H9 (cell line): ENCODE measurements at regions not wholly inside any gene's neighbourhood (a gene's known extent, or its start where the extent isn't known, plus 50 kb on each side); places are given as distances from the start of the nearest gene placed in this dataset.

Source experiments
- DNase-seq: peaks from one replicate; pipeline ENCODE4 v3.0.0-alpha.2; 2017
- H2AFZ ChIP-seq: one replicate; pipeline ENCODE4 v1.6.1; 2013; ENCODE audit warnings: mild to moderate bottlenecking, low read length, control low read depth, moderate library complexity
- H2AK5ac ChIP-seq: 2 replicates; pipeline ENCODE4 v1.6.1; 2013; ENCODE audit warnings: low read length, control low read depth, mixed read lengths; ENCODE audit not compliant: insufficient read length
- H2BK120ac ChIP-seq: one replicate; pipeline ENCODE4 v1.6.1; 2013; ENCODE audit warnings: low read depth, mild to moderate bottlenecking, low read length, control low read depth, inconsistent platforms; ENCODE audit not compliant: poor library complexity, severe bottlenecking
- H2BK12ac ChIP-seq: 2 replicates; pipeline ENCODE4 v1.6.1; 2013; ENCODE audit warnings: low read length, control low read depth, mixed read lengths, low read depth; ENCODE audit not compliant: insufficient read length
- H2BK15ac ChIP-seq: 2 replicates; pipeline ENCODE4 v1.6.1; 2013; ENCODE audit warnings: low read depth, low read length, control low read depth
- H2BK20ac ChIP-seq: one replicate; pipeline ENCODE4 v1.6.1; 2013; ENCODE audit warnings: low read depth, mild to moderate bottlenecking, low read length, control low read depth, inconsistent platforms; ENCODE audit not compliant: poor library complexity, severe bottlenecking
- H2BK5ac ChIP-seq: 2 replicates; pipeline ENCODE4 v1.6.1; 2013; ENCODE audit warnings: low read length, control low read depth, mixed read lengths; ENCODE audit not compliant: insufficient read length
- H3K14ac ChIP-seq: 2 replicates; pipeline ENCODE4 v1.6.1; 2013; ENCODE audit warnings: low read length, control low read depth; ENCODE audit not compliant: insufficient read depth
- H3K18ac ChIP-seq: 2 replicates; pipeline ENCODE4 v1.6.1; 2013; ENCODE audit warnings: low read depth, mild to moderate bottlenecking, mixed read lengths, low read length, control low read depth; ENCODE audit not compliant: insufficient read length
- H3K23ac ChIP-seq: 2 replicates; pipeline ENCODE4 v1.6.1; 2013; ENCODE audit warnings: low read length, control low read depth, mixed read lengths, low read depth; ENCODE audit not compliant: insufficient read length
- H3K23me2 ChIP-seq: 2 replicates; pipeline ENCODE4 v1.6.1; 2013; ENCODE audit warnings: low read depth, mild to moderate bottlenecking, mixed read lengths, low read length, control low read depth; ENCODE audit not compliant: insufficient read length, poor library complexity, severe bottlenecking
- H3K27ac ChIP-seq: 2 replicates; pipeline ENCODE4 v1.5.1; 2013; ENCODE audit warnings: low read length, control low read depth, mixed read lengths, low read depth; ENCODE audit not compliant: insufficient read length
- H3K27me3 ChIP-seq: 2 replicates; pipeline ENCODE4 v1.6.1; 2013; ENCODE audit warnings: low read length, control low read depth, inconsistent platforms; ENCODE audit not compliant: insufficient read depth
- H3K4ac ChIP-seq: 2 replicates; pipeline ENCODE4 v1.6.1; 2013; ENCODE audit warnings: low read depth, mild to moderate bottlenecking, control low read depth, inconsistent platforms, low read length, moderate library complexity
- H3K4me1 ChIP-seq: 2 replicates; pipeline ENCODE4 v1.6.1; 2013; ENCODE audit warnings: low read length, control low read depth, inconsistent platforms; ENCODE audit not compliant: insufficient read depth
- H3K4me2 ChIP-seq: 2 replicates; pipeline ENCODE4 v1.6.1; 2013; ENCODE audit warnings: low read length, control low read depth, mixed read lengths; ENCODE audit not compliant: insufficient read length, insufficient read depth
- H3K56ac ChIP-seq: 2 replicates; pipeline ENCODE4 v1.6.1; 2013; ENCODE audit warnings: low read depth, mild to moderate bottlenecking, mixed read lengths, low read length, control low read depth; ENCODE audit not compliant: insufficient read length
- H3K79me1 ChIP-seq: 2 replicates; pipeline ENCODE4 v1.6.1; 2013; ENCODE audit warnings: low read depth, mild to moderate bottlenecking, moderate library complexity, low read length, control low read depth, inconsistent platforms; ENCODE audit not compliant: insufficient read depth, poor library complexity, severe bottlenecking
- H3K79me2 ChIP-seq: 2 replicates; pipeline ENCODE4 v1.6.1; 2013; ENCODE audit warnings: low read length, control low read depth, inconsistent platforms; ENCODE audit not compliant: insufficient read depth
- H3K9ac ChIP-seq: 2 replicates; pipeline ENCODE4 v1.6.1; 2013; ENCODE audit warnings: low read length, control low read depth, mixed read lengths; ENCODE audit not compliant: insufficient read length; ENCODE audit errors: extremely low read depth
- H3K9me3 ChIP-seq: one replicate; pipeline ENCODE4 v1.6.1; 2013; ENCODE audit warnings: low read depth, low read length, inconsistent platforms; ENCODE audit not compliant: control insufficient read depth
- H3T11ph ChIP-seq: one replicate; pipeline ENCODE4 v1.6.1; 2013; ENCODE audit warnings: mild to moderate bottlenecking, low read length, control low read depth, inconsistent platforms
- H4K20me1 ChIP-seq: one replicate; pipeline ENCODE4 v1.6.1; 2013; ENCODE audit not compliant: control insufficient read depth, insufficient read length, insufficient read depth
- H4K5ac ChIP-seq: 2 replicates; pipeline ENCODE4 v1.6.1; 2013; ENCODE audit warnings: low read depth, mild to moderate bottlenecking, mixed read lengths, low read length, control low read depth; ENCODE audit not compliant: insufficient read length
- H4K8ac ChIP-seq: replicated peaks from 2 replicates; pipeline ENCODE4 v1.6.1; 2013; ENCODE audit warnings: low read length, control low read depth, mixed read lengths, low read depth; ENCODE audit not compliant: insufficient read length
- H4K91ac ChIP-seq: 2 replicates; pipeline ENCODE4 v1.6.1; 2013; ENCODE audit warnings: low read depth, mild to moderate bottlenecking, moderate library complexity, mixed read lengths, low read length, control low read depth; ENCODE audit not compliant: insufficient read length
- H3K27ac Mint-ChIP-seq, 3 experiments: 2 replicates in 2 of 3; 3 replicates in 1 of 3; pipeline ENCODE4 v1.8.0; 2020 to 2021; ENCODE audit warnings: mixed read lengths in 3 of 3, mild to moderate bottlenecking in 1 of 3, moderate library complexity in 1 of 3
- H3K27me3 Mint-ChIP-seq: 2 replicates; pipeline ENCODE4 v1.8.0; 2021; ENCODE audit warnings: low read depth, mild to moderate bottlenecking, moderate library complexity, mixed read lengths
- H3K36me3 Mint-ChIP-seq, 3 experiments: 2 replicates in 2 of 3; 3 replicates in 1 of 3; pipeline ENCODE4 v1.8.0; 2020 to 2021; ENCODE audit warnings: low read depth in 3 of 3, mixed read lengths in 3 of 3; ENCODE audit not compliant: insufficient read depth in 1 of 3
- H3K4me1 Mint-ChIP-seq, 2 experiments: 2 replicates each; pipeline ENCODE4 v1.8.0; 2020; ENCODE audit warnings: mixed read lengths in 2 of 2
- H3K4me3 Mint-ChIP-seq, 2 experiments: 2 replicates in 1 of 2; 3 replicates in 1 of 2; pipeline ENCODE4 v1.8.0; 2020 to 2021; ENCODE audit warnings: mild to moderate bottlenecking in 2 of 2, mixed read lengths in 2 of 2, moderate library complexity in 1 of 2
- H3K9me3 Mint-ChIP-seq, 2 experiments: 2 replicates in 1 of 2; 3 replicates in 1 of 2; pipeline ENCODE4 v1.8.0; 2020; ENCODE audit warnings: mild to moderate bottlenecking in 2 of 2, mixed read lengths in 2 of 2, moderate library complexity in 1 of 2
- WGBS: extraction: QIAGEN DNeasy Blood & Tissue Kit; methylation state at CpG from one replicate; pipeline ENCODE4 v1.1.7; 2013; ENCODE audit warnings: missing lambda C conversion rate, low lambda C conversion rate, mixed read lengths; ENCODE audit not compliant: insufficient read length; ENCODE audit errors: extremely low coverage; 5-methylcytosine and 5-hydroxymethylcytosine counted together
- TF ChIP-seq, protein P1 (sequence below): fragments of 200-600 bp; sonication (generic); conservative IDR thresholded peaks from 3 replicates; pipeline ENCODE4 v1.8.0; 2021; ENCODE audit warnings: antibody characterized with exemption, mild to moderate bottlenecking

DNA sequence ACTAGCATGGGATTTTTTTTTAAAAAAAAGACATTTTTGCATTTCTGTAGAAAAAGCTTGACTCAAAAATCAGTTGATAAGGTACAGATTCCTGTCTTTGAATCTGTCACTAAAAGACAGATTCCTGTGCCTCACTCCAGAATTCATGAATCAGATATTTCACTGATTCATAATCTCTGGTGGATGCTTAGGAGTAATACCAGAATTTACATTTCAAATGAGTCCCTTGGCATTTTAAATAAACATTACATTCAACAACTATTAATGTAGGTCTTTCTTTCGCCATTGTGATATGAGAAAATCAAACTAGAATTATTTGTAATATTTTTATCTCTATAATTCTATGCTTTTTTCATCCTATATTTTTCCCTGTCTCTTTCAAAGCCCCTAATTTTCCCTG lies 128.3 kb downstream of the APIP start:
- no peak overlapping the region for H3K27ac ChIP-seq
- H3K4me2 ChIP-seq, result no peak overlapping the region
- no peaks in the 10 kb centered on the region for H3K79me1 ChIP-seq
- no CpG with 5 or more reads among the region's 1 CpG for WGBS
- no peak overlapping the region for H4K8ac ChIP-seq
- peaks cover 2% of the 10 kb centered on the region; the same call in 1 of the 2 replicates for H3K4me1 ChIP-seq
- H2AFZ ChIP-seq, result no peak overlapping the region
- H2BK12ac ChIP-seq, result no peak overlapping the region
- H2BK5ac ChIP-seq, result no peak overlapping the region
- TF ChIP-seq, protein P1, sequence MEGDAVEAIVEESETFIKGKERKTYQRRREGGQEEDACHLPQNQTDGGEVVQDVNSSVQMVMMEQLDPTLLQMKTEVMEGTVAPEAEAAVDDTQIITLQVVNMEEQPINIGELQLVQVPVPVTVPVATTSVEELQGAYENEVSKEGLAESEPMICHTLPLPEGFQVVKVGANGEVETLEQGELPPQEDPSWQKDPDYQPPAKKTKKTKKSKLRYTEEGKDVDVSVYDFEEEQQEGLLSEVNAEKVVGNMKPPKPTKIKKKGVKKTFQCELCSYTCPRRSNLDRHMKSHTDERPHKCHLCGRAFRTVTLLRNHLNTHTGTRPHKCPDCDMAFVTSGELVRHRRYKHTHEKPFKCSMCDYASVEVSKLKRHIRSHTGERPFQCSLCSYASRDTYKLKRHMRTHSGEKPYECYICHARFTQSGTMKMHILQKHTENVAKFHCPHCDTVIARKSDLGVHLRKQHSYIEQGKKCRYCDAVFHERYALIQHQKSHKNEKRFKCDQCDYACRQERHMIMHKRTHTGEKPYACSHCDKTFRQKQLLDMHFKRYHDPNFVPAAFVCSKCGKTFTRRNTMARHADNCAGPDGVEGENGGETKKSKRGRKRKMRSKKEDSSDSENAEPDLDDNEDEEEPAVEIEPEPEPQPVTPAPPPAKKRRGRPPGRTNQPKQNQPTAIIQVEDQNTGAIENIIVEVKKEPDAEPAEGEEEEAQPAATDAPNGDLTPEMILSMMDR, result no peak
- no peak overlapping the region for H3T11ph ChIP-seq
- no peak overlapping the region for H2BK20ac ChIP-seq
- H3K36me3 Mint-ChIP-seq, result peaks cover 5 to 11% (median 8%) of the 10 kb centered on the region in 3 experiments
- no peak overlapping the region for H3K18ac ChIP-seq
- H3K79me2 ChIP-seq, result no peaks in the 10 kb centered on the region
- no peak overlapping the region for H4K5ac ChIP-seq
- H3K14ac ChIP-seq, result no peak overlapping the region
- H3K9ac ChIP-seq, result no peak overlapping the region
- H3K23me2 ChIP-seq, result no peaks in the 10 kb centered on the region
- H3K4me1 Mint-ChIP-seq, result peaks cover 12 to 17% of the 10 kb centered on the region in 2 experiments
- H2BK120ac ChIP-seq, result no peak overlapping the region
- no peak overlapping the region for H3K4ac ChIP-seq
- no peak overlapping the region for H3K56ac ChIP-seq
- no peak overlapping the region for H3K23ac ChIP-seq
- DNase-seq, result no peak
- no peak overlapping the region for H3K27ac Mint-ChIP-seq
- H4K91ac ChIP-seq, result no peak overlapping the region
- H3K9me3 ChIP-seq, result no peaks in the 10 kb centered on the region
- no peaks in the 10 kb centered on the region for H3K27me3 ChIP-seq
- peaks cover 3 to 5% of the 10 kb centered on the region in 2 experiments; a peak in 4 of 5 replicates for H3K9me3 Mint-ChIP-seq
- no peaks in the 10 kb centered on the region for H4K20me1 ChIP-seq
- no peak overlapping the region for H2BK15ac ChIP-seq
- H3K4me3 Mint-ChIP-seq, result no peak overlapping the region
- H3K27me3 Mint-ChIP-seq, result no peaks in the 10 kb centered on the region
- no peak overlapping the region for H2AK5ac ChIP-seq
